ENCODE measurements at regions not wholly inside any gene's neighbourhood (a gene's known extent, or its start where the extent isn't known, plus 50 kb on each side); places are given as distances from the start of the nearest gene placed in this dataset.

DNA sequence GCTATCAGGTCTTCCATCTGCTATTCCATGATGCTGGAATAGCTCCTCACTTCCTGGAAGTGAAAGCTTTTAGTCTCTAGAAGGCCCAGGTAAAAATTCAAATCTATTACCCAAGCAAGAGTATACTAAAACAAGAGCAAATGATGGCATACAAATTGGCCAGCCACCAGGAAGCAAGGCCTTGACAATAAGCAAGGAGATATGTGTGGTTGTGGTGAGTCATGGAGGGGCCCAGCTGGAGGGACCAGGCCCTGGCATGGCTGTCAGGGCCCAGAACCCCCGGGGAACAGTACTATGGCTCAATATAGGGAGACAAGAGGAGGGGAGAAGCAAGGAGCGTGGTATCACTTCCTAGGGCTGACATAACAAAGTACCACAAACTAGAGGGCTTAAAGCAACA, 358.7 kb downstream of the RRAGC start:
- TF ChIP-seq, protein P1, sequence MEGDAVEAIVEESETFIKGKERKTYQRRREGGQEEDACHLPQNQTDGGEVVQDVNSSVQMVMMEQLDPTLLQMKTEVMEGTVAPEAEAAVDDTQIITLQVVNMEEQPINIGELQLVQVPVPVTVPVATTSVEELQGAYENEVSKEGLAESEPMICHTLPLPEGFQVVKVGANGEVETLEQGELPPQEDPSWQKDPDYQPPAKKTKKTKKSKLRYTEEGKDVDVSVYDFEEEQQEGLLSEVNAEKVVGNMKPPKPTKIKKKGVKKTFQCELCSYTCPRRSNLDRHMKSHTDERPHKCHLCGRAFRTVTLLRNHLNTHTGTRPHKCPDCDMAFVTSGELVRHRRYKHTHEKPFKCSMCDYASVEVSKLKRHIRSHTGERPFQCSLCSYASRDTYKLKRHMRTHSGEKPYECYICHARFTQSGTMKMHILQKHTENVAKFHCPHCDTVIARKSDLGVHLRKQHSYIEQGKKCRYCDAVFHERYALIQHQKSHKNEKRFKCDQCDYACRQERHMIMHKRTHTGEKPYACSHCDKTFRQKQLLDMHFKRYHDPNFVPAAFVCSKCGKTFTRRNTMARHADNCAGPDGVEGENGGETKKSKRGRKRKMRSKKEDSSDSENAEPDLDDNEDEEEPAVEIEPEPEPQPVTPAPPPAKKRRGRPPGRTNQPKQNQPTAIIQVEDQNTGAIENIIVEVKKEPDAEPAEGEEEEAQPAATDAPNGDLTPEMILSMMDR (IDR thresholded peaks at IDR 0.05; ENCODE audit: insufficient read depth, low read length), result no peak
- no peak for TF ChIP-seq SPI1 (IDR thresholded peaks at IDR 0.05; ENCODE audit: borderline replicate concordance, low read depth)
- no peak for TF ChIP-seq GABPA (IDR thresholded peaks at IDR 0.05; ENCODE audit: low read depth)
- no peak for TF ChIP-seq POLR2AphosphoS5 (IDR thresholded peaks at IDR 0.05; ENCODE audit: low read depth)
- TF ChIP-seq, protein P2, sequence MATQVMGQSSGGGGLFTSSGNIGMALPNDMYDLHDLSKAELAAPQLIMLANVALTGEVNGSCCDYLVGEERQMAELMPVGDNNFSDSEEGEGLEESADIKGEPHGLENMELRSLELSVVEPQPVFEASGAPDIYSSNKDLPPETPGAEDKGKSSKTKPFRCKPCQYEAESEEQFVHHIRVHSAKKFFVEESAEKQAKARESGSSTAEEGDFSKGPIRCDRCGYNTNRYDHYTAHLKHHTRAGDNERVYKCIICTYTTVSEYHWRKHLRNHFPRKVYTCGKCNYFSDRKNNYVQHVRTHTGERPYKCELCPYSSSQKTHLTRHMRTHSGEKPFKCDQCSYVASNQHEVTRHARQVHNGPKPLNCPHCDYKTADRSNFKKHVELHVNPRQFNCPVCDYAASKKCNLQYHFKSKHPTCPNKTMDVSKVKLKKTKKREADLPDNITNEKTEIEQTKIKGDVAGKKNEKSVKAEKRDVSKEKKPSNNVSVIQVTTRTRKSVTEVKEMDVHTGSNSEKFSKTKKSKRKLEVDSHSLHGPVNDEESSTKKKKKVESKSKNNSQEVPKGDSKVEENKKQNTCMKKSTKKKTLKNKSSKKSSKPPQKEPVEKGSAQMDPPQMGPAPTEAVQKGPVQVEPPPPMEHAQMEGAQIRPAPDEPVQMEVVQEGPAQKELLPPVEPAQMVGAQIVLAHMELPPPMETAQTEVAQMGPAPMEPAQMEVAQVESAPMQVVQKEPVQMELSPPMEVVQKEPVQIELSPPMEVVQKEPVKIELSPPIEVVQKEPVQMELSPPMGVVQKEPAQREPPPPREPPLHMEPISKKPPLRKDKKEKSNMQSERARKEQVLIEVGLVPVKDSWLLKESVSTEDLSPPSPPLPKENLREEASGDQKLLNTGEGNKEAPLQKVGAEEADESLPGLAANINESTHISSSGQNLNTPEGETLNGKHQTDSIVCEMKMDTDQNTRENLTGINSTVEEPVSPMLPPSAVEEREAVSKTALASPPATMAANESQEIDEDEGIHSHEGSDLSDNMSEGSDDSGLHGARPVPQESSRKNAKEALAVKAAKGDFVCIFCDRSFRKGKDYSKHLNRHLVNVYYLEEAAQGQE (IDR thresholded peaks at IDR 0.05; ENCODE audit: insufficient replicate concordance, low read depth), result no peak

Measured in HL-60 (cell line).